ENCODE measurements at regions not wholly inside any gene's neighbourhood (a gene's known extent, or its start where the extent isn't known, plus 50 kb on each side); places are given as distances from the start of the nearest gene placed in this dataset.

GRCh38 chr2:554444-554843, 122.8 kb downstream of the TMEM18 start:
- TF ChIP-seq CTCF (conservative IDR thresholded peaks at IDR 0.05) = no peak
- TF ChIP-seq EZH2 (IDR thresholded peaks at IDR 0.05; ENCODE audit: low read depth) = no peak
